MM.1S (cell line): ENCODE measurements at regions not wholly inside any gene's neighbourhood (a gene's known extent, or its start where the extent isn't known, plus 50 kb on each side); places are given as distances from the start of the nearest gene placed in this dataset.

Source experiments
- DNase-seq: peaks from one replicate; pipeline ENCODE4 v3.0.0-alpha.2; 2015
- H2AFZ ChIP-seq: fragments of 300-600 bp; sonication (generic); 2 replicates; pipeline ENCODE4 v1.6.0; 2016; ENCODE audit warnings: antibody characterized with exemption, low read length
- H3F3A ChIP-seq: fragments of 300-600 bp; sonication (generic); 2 replicates; pipeline ENCODE4 v1.6.1; 2016; ENCODE audit warnings: mild to moderate bottlenecking, antibody characterized with exemption, low read length, moderate library complexity, mixed read lengths; ENCODE audit not compliant: insufficient read depth
- H3K27ac ChIP-seq: fragments of 300-600 bp; sonication (generic); 2 replicates; pipeline ENCODE4 v1.5.1; 2016; ENCODE audit warnings: mild to moderate bottlenecking, low read length
- H3K27me3 ChIP-seq: fragments of 300-600 bp; sonication (generic); replicated peaks from 2 replicates; pipeline ENCODE4 v1.6.0; 2016; ENCODE audit warnings: low read length; ENCODE audit not compliant: insufficient read depth
- H3K36me3 ChIP-seq: fragments of 300-600 bp; sonication (generic); replicated peaks from 2 replicates; pipeline ENCODE4 v1.6.1; 2016; ENCODE audit warnings: mild to moderate bottlenecking, low read length, mixed read lengths; ENCODE audit not compliant: insufficient read depth
- H3K4me1 ChIP-seq: fragments of 300-600 bp; sonication (generic); 2 replicates; pipeline ENCODE4 v1.6.1; 2016; ENCODE audit warnings: low read length, mixed read lengths
- H3K4me2 ChIP-seq: fragments of 300-600 bp; sonication (generic); 2 replicates; pipeline ENCODE4 v1.6.0; 2016; ENCODE audit warnings: low read depth, low read length
- H3K4me3 ChIP-seq: fragments of 300-600 bp; sonication (generic); 2 replicates; pipeline ENCODE4 v1.5.1; 2016; ENCODE audit warnings: low read length, mixed read lengths
- H3K79me2 ChIP-seq: fragments of 300-600 bp; sonication (generic); 2 replicates; pipeline ENCODE4 v1.6.1; 2016; ENCODE audit warnings: mixed run types, low read length, mixed read lengths
- H3K9ac ChIP-seq: fragments of 300-600 bp; sonication (generic); 2 replicates; pipeline ENCODE4 v1.6.1; 2016; ENCODE audit warnings: low read length, mixed read lengths
- H3K9me2 ChIP-seq: fragments of 300-600 bp; sonication (generic); replicated peaks from 2 replicates; pipeline ENCODE4 v1.6.1; 2016; ENCODE audit warnings: mild to moderate bottlenecking, low read length, mixed read lengths; ENCODE audit not compliant: insufficient read depth
- H3K9me3 ChIP-seq: fragments of 300-600 bp; sonication (generic); replicated peaks from 2 replicates; pipeline ENCODE4 v1.6.1; 2016; ENCODE audit warnings: mild to moderate bottlenecking, low read length, mixed read lengths; ENCODE audit not compliant: insufficient read depth
- H4K20me1 ChIP-seq: fragments of 300-600 bp; sonication (generic); 2 replicates; pipeline ENCODE4 v1.6.1; 2016; ENCODE audit warnings: mild to moderate bottlenecking, low read length, moderate library complexity, mixed read lengths; ENCODE audit not compliant: insufficient read depth
- CTCF ChIP-seq: fragments of 300-600 bp; sonication (generic); IDR thresholded peaks from 2 replicates; pipeline ENCODE4 v1.5.1; 2016; ENCODE audit warnings: antibody characterized with exemption, low read length, mixed read lengths
- EZH2 ChIP-seq: fragments of 300-600 bp; sonication (generic); optimal IDR thresholded peaks from 2 replicates; pipeline ENCODE3; 2017; ENCODE audit warnings: low read depth, mild to moderate bottlenecking, antibody characterized with exemption, low read length, mixed read lengths
- EZH2phosphoT487 ChIP-seq: fragments of 300-600 bp; sonication (generic); IDR thresholded peaks from 2 replicates; pipeline ENCODE4 v1.6.1; 2018; ENCODE audit warnings: antibody characterized with exemption, low read length

- no peak overlapping the region for H3K27ac ChIP-seq
- H3F3A ChIP-seq: no peaks in the 10 kb centered on the region
Measured at GRCh38 chr13:50459046-50459445, 384.4 kb downstream of the DLEU7 start.

GRCh38 chr13:50459658-50460057 lies 383.8 kb downstream of the DLEU7 start:
- H3K9me3 ChIP-seq: no peaks in the 10 kb centered on the region
- no peak overlapping the region for H3K27ac ChIP-seq
- H4K20me1 ChIP-seq: no peaks in the 10 kb centered on the region
- no peak for DNase-seq
- H3K9me2 ChIP-seq: no peaks in the 10 kb centered on the region
- H3K36me3 ChIP-seq: no peaks in the 10 kb centered on the region
- no peak for TF ChIP-seq CTCF
- no peak for TF ChIP-seq EZH2phosphoT487
- TF ChIP-seq EZH2: no peak
- no peak overlapping the region for H2AFZ ChIP-seq
- H3K79me2 ChIP-seq: no peaks in the 10 kb centered on the region
- H3K4me3 ChIP-seq: no peak overlapping the region
- no peak overlapping the region for H3K4me2 ChIP-seq
- H3K27me3 ChIP-seq: no peaks in the 10 kb centered on the region
- no peak overlapping the region for H3K9ac ChIP-seq
- H3F3A ChIP-seq: no peaks in the 10 kb centered on the region
- no peaks in the 10 kb centered on the region for H3K4me1 ChIP-seq

More at GRCh38 chr13:50459046-50459445, 384.4 kb downstream of the DLEU7 start:
- H4K20me1 ChIP-seq: no peaks in the 10 kb centered on the region
- H3K4me3 ChIP-seq: no peak overlapping the region
- H3K27me3 ChIP-seq: no peaks in the 10 kb centered on the region
- DNase-seq: no peak
- H3K9me2 ChIP-seq: no peaks in the 10 kb centered on the region
- H3K9me3 ChIP-seq: no peaks in the 10 kb centered on the region
- TF ChIP-seq EZH2: no peak
- no peak for TF ChIP-seq CTCF
- no peak for TF ChIP-seq EZH2phosphoT487
- H2AFZ ChIP-seq: no peak overlapping the region
- H3K9ac ChIP-seq: no peak overlapping the region
- no peaks in the 10 kb centered on the region for H3K36me3 ChIP-seq
- no peaks in the 10 kb centered on the region for H3K4me1 ChIP-seq
- no peak overlapping the region for H3K4me2 ChIP-seq
- H3K79me2 ChIP-seq: no peaks in the 10 kb centered on the region

DNA sequence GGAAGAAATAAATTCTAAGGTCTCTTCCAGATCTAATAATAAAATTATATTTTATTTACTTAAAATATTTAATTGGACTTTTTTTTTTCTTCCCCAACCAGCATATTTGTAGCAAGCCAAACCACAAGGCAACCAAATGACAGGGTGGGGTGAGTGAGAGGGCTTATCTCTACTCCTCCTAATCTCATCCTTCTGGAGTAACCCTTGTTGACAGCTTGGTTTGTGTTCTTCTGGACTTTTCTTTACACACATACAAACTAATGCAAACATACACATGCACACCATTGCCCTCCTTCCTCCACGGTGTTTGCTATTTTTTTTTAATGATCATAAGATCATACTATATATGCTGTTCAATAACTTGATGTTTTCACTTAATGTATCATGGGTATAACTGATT lies 383.1 kb downstream of the DLEU7 start:
- Histone ChIP-seq H3K9me3 (no peaks in the 10 kb centered on the region), H4K20me1 (no peaks in the 10 kb centered on the region), H3K9ac (no peak overlapping the region), H3K4me1 (no peaks in the 10 kb centered on the region), H3K79me2 (no peaks in the 10 kb centered on the region), H3K27ac (no peak overlapping the region), H3K4me2 (no peak overlapping the region), H3K36me3 (no peaks in the 10 kb centered on the region), H3F3A (no peaks in the 10 kb centered on the region), H3K9me2 (no peaks in the 10 kb centered on the region), H3K4me3 (no peak overlapping the region), H3K27me3 (no peaks in the 10 kb centered on the region), H2AFZ (no peak overlapping the region)
- no peak for DNase-seq
- TF ChIP-seq CTCF (no peak), EZH2 (no peak), EZH2phosphoT487 (no peak)
